SJCRH30 (cell line): ENCODE measurements at regions not wholly inside any gene's neighbourhood (a gene's known extent, or its start where the extent isn't known, plus 50 kb on each side); places are given as distances from the start of the nearest gene placed in this dataset.

ENCODE experiments used
- DNase-seq, 2 experiments: peaks; one replicate each; pipeline ENCODE4 v3.0.0-alpha.2; 2015 to 2020
- H3K27ac ChIP-seq: fragments of 250-450 bp; sonication (Bioruptor Pico); 2 replicates; pipeline ENCODE4 v1.5.1; 2020; ENCODE audit warnings: mild to moderate bottlenecking, moderate library complexity
- H3K27me3 ChIP-seq: fragments of 250-450 bp; sonication (Bioruptor Pico); 2 replicates; pipeline ENCODE4 v1.5.1; 2020; ENCODE audit warnings: mild to moderate bottlenecking, moderate library complexity
- H3K36me3 ChIP-seq: fragments of 250-450 bp; sonication (Bioruptor Pico); 2 replicates; pipeline ENCODE4 v1.5.1; 2020; ENCODE audit warnings: mild to moderate bottlenecking, moderate library complexity
- H3K4me1 ChIP-seq: fragments of 250-450 bp; sonication (Bioruptor Pico); 2 replicates; pipeline ENCODE4 v1.5.1; 2020; ENCODE audit warnings: mild to moderate bottlenecking, moderate library complexity
- H3K4me3 ChIP-seq: fragments of 250-450 bp; sonication (Bioruptor Pico); 2 replicates; pipeline ENCODE4 v1.5.1; 2020; ENCODE audit warnings: mild to moderate bottlenecking, moderate library complexity
- H3K9me3 ChIP-seq: fragments of 250-450 bp; sonication (Bioruptor Pico); replicated peaks from 2 replicates; pipeline ENCODE4 v1.5.1; 2020; ENCODE audit warnings: mild to moderate bottlenecking, moderate library complexity

DNA sequence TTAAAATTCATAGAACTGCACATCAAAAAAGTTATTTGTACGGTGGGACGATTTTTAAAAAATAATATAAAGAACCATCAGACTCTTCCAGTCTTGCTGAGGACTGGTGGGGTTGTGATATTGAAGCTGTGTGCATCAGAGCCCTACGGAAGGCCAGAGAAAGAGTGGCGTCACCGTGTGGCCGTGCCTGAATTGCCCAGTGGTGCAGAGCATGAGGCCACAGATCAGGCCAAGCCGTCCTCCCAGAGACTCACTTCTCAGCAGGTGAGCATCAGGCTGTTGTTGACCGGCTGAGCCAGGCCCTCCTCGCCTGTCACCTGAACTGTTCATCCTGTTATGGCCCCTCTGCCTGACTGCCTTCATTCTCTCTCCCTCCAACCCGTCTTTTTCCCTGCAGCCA, 1013.9 kb downstream of the TBC1D22A start:
- Histone ChIP-seq H3K27ac (no peak overlapping the region), H3K4me3 (no peak overlapping the region), H3K36me3 (no peaks in the 10 kb centered on the region; the same call in 1 of the 2 replicates)

DNA sequence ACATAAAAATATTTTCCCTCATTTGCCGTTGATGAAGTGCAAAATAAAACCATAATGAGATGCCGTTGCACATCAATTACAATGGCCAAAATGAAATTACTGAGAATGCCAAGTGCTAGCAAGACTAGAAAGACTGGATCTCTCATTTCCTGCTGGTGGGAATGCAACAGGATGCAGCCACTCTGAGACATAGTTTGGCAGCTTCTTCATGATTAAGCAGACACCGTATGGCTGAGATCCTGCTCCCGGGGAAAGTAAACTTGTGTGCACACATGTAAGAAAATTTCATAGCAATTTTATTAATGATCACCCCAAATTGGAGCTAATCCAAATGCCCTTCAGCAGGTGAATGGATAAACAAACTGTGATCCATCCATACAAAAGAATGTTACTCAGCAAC, 1013.2 kb downstream of the TBC1D22A start:
- Histone ChIP-seq H3K4me3 (no peak overlapping the region), H3K27ac (no peak overlapping the region), H3K4me1 (no peaks in the 10 kb centered on the region), H3K27me3 (0 out of 2 replicates have a peak, but pooled peaks cover 5% of the 10 kb centered on the region), H3K36me3 (no peaks in the 10 kb centered on the region; the same call in 1 of the 2 replicates), H3K9me3 (no peaks in the 10 kb centered on the region)
- DNase-seq, result no peak

More for the DNA sequence above, 1013.9 kb downstream of the TBC1D22A start:
- Histone ChIP-seq H3K4me1 (no peaks in the 10 kb centered on the region), H3K9me3 (no peaks in the 10 kb centered on the region), H3K27me3 (0 out of 2 replicates have a peak, but pooled peaks cover 5% of the 10 kb centered on the region)
- DNase-seq, result no peak

DNA sequence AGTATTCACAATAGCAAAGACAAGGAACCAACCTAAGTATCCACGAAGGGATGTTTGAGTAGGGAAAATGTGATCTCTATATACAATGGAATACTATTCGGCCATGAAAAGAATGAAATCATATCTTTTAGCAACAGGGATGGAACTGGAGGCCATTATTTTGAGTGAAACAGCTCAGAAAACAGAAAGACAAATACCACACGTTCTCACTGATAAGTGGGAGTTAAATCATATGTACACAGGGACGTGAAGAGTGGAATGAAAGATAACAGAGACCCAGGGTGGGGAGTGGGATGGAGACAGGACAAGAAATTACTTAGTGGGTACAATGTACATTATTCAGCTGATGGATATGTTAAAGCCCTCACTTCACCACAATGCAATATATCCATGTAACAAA, 1012.7 kb downstream of the TBC1D22A start:
- no peaks in the 10 kb centered on the region; the same call in 1 of the 2 replicates for H3K36me3 ChIP-seq
- H3K27ac ChIP-seq, result no peak overlapping the region
- H3K27me3 ChIP-seq, result 0 out of 2 replicates have a peak, but pooled peaks cover 5% of the 10 kb centered on the region
- H3K4me1 ChIP-seq, result no peaks in the 10 kb centered on the region
- no peaks in the 10 kb centered on the region for H3K9me3 ChIP-seq
- no peak for DNase-seq
- H3K4me3 ChIP-seq, result no peak overlapping the region

DNA sequence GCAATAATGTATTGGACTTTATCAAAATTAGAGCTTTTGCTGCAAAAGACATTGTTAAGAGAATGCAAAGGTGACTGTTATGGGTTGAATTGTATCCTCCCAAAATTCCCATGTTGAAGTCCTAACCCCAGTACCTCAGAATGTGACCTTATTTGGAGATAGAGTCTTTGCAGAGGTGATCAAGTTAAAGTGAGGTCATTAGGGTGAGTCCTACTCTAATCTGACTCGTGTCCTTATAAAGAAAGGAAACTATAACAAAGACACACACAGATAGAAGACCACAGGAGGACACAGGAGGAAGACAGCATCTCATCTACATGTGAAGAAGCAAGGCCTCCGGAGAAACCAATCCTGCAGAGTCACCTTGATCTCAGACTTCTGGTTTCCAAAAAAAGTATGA, 1011.2 kb downstream of the TBC1D22A start:
- H3K27me3 ChIP-seq, result 0 out of 2 replicates have a peak, but pooled peaks cover 5% of the 10 kb centered on the region
- no peaks in the 10 kb centered on the region for H3K4me1 ChIP-seq
- no peak overlapping the region for H3K27ac ChIP-seq
- H3K9me3 ChIP-seq, result no peaks in the 10 kb centered on the region
- H3K4me3 ChIP-seq, result no peak overlapping the region
- DNase-seq, result no peak
- H3K36me3 ChIP-seq, result peaks cover 3% of the 10 kb centered on the region; the same call in 1 of the 2 replicates

DNA sequence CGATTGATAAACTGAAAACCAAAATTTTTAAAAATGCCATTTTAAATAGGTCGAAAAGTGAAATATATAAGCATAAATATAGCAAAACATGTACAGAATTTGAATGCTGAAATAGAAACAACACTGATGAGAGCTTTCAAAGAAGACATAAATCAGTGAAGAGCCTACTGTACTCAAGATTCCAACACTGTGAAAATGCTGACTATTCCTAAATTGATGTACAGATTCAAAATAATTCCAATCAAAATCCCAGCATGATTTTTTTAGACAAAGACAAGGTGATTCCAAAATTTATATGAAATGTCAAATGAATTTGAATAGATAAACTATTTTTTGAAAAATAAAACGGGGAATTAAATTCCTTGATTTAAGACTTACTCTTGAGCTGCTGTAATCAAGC, 1010.4 kb downstream of the TBC1D22A start:
- Histone ChIP-seq H3K4me1 (no peaks in the 10 kb centered on the region), H3K27ac (no peak overlapping the region), H3K36me3 (peaks cover 3% of the 10 kb centered on the region; the same call in 1 of the 2 replicates), H3K27me3 (0 out of 2 replicates have a peak, but pooled peaks cover 5% of the 10 kb centered on the region), H3K9me3 (no peaks in the 10 kb centered on the region), H3K4me3 (no peak overlapping the region)
- no peak for DNase-seq

DNA sequence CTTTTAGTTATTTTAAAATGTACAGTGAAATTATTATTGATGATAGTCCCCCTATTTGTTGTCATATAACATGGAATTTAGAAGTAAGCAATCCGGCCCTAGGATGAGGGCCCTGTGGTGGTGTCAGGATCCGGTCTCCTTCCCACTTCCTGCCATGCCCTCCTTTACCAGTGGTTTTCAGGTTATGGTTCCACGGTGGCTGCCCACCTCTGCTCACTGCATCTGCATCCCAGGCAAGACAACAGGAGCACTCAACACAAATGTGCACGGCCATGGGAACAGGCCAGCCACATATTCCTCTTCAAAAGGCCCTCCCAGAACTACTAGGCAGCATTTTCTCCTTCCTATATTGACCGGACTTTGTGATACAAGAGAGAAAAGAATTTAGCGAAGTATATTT, 1007.2 kb downstream of the TBC1D22A start:
- Histone ChIP-seq H3K9me3 (peaks cover 3% of the 10 kb centered on the region; the same call in 1 of the 2 replicates), H3K4me1 (no peaks in the 10 kb centered on the region), H3K36me3 (peaks cover 3% of the 10 kb centered on the region; the same call in 1 of the 2 replicates), H3K27ac (no peak overlapping the region), H3K4me3 (no peak overlapping the region), H3K27me3 (0 out of 2 replicates have a peak, but pooled peaks cover 5% of the 10 kb centered on the region)
- DNase-seq, result no peak

DNA sequence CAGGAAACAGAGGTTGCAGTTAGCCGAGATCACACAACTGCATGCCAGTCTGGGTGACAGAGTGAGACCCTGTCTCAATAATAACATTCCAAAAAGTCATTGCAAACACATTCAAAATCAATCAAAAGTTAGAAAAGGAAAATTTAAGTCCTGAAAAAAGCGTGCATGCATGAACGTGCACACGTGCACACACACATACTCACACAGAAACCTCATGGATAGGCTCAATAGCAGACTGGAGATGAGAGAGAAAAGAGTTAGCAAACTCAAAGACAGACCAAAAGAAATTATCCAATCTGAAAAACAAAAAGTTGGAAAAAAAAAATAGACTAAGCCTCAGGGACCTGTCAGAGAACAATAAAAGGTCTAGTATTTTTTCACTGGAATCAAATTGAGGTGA, 1005.6 kb downstream of the TBC1D22A start:
- Histone ChIP-seq H3K9me3 (peaks cover 3% of the 10 kb centered on the region; the same call in 1 of the 2 replicates), H3K4me1 (no peaks in the 10 kb centered on the region), H3K36me3 (peaks cover 6% of the 10 kb centered on the region), H3K27ac (no peak overlapping the region), H3K4me3 (no peak overlapping the region), H3K27me3 (no peaks in the 10 kb centered on the region)
- no peak for DNase-seq

DNA sequence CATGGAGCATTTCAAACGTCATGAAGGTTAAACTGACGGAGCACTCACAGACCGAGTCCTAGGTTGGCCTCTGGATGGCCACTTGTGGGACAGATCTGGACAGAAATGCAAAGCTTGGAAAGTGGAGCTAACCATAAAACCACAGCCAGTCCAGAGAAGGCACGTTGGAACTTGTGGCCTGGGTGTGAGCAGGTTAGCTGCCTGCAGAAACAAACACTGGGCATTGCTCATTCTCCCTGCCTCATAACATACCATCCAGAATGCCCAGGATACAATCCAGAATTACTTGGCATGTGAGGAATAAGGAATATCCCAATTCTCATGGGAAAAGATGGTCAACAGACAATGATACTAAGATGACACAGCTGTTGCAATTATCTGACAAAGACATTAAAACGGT, 1005.0 kb downstream of the TBC1D22A start:
- Histone ChIP-seq H3K27ac (no peak overlapping the region), H3K9me3 (peaks cover 3% of the 10 kb centered on the region; the same call in 1 of the 2 replicates), H3K27me3 (no peaks in the 10 kb centered on the region), H3K36me3 (peaks cover 6% of the 10 kb centered on the region), H3K4me1 (no peaks in the 10 kb centered on the region), H3K4me3 (no peak overlapping the region)
- DNase-seq, result no peak

DNA sequence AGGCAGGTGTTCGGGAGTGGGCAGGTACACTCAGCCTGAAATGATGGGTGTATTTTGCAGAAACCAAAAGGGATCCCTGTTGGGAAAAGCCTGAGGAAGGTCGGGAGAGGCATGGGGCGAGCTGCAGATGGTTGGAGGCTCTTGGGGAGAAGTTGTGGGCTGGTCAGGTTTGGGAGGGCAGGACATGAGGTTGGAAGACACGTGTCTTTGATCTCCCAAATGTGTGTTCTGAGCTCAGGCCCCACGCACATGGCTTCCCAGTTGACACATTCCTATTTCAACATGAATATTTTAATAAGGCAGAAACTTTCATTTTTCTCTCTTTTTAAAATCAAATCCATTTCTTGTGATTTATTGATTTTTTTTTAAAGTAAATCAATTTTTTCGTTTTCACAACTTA, 1003.3 kb downstream of the TBC1D22A start:
- Histone ChIP-seq H3K27me3 (no peaks in the 10 kb centered on the region), H3K9me3 (peaks cover 3% of the 10 kb centered on the region; the same call in 1 of the 2 replicates), H3K27ac (no peak overlapping the region), H3K36me3 (peaks cover 6% of the 10 kb centered on the region), H3K4me1 (no peaks in the 10 kb centered on the region), H3K4me3 (no peak overlapping the region)
- DNase-seq, result no peak

DNA sequence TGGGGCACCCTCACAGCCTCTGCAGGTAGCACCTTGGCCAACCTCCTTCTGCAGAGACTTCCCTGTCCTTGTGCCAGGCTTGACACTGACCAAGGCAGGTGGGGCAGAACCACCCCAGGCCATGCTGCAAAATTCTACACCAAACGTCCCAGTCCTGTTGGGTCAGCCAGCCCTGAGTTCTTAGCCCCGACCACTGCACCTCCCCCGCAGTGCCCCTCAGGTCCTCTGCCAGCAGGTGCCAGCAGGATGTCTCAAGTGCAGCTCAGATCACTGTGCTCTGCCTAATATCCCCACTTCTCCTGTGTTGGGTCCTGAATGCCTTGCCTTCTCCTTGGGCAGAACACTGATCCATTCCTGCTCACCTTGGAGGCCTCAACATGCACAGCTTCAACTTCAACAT, 999.7 kb downstream of the TBC1D22A start:
- Histone ChIP-seq H3K27ac (no peak overlapping the region), H3K9me3 (peaks cover 3% of the 10 kb centered on the region; the same call in 1 of the 2 replicates)

DNA sequence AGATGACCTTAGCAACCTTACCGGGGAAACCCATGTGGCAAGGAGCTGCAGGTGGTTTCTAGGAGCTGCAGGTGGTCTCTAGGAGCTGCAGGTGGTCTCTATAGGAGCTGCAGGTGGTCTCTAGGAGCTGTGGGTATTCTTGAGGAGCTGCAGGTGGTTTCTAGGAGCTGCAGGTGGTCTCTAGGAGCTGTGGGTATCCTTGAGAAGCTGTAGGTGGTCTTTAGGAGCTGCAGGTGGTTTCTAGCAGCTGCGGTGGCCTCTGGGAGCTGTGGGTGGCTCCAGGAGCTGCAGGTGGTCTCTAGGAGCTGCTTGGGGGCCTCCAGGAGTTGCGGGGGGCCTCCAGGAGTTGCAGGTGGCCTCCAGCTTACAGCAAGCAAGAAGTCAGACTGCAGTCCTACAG, 997.5 kb downstream of the TBC1D22A start:
- Histone ChIP-seq H3K4me3 (no peak overlapping the region), H3K36me3 (peaks cover 2% of the 10 kb centered on the region; the same call in 1 of the 2 replicates), H3K27ac (no peak overlapping the region), H3K4me1 (no peaks in the 10 kb centered on the region), H3K27me3 (no peaks in the 10 kb centered on the region), H3K9me3 (peaks cover 2% of the 10 kb centered on the region; the same call in 1 of the 2 replicates)
- no peak for DNase-seq

More for the DNA sequence above, 999.7 kb downstream of the TBC1D22A start:
- DNase-seq, result no peak
- Histone ChIP-seq H3K4me3 (no peak overlapping the region), H3K27me3 (no peaks in the 10 kb centered on the region), H3K36me3 (peaks cover 2% of the 10 kb centered on the region; the same call in 1 of the 2 replicates), H3K4me1 (no peaks in the 10 kb centered on the region)

DNA sequence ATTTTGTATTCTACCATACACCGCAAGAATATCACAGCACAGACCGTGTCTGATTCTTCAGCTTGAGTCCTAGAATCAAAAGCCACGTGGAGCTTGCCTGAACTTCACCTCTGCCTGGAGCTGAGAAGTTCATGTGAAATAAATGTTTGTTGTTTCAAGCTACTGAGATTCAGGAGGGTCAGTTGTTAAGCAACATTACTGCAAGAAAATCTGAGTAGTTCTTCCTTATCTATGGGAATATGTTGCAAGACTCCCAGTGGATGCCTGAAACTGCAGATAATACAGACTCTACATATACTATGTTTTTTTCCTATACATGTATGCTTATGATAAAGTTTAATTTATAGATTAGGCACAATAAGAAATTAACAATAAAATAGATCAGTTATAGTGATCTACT, 995.3 kb downstream of the TBC1D22A start:
- H3K9me3 ChIP-seq, result no peaks in the 10 kb centered on the region; the same call in 1 of the 2 replicates
- no peaks in the 10 kb centered on the region for H3K36me3 ChIP-seq
- no peak for DNase-seq

DNA sequence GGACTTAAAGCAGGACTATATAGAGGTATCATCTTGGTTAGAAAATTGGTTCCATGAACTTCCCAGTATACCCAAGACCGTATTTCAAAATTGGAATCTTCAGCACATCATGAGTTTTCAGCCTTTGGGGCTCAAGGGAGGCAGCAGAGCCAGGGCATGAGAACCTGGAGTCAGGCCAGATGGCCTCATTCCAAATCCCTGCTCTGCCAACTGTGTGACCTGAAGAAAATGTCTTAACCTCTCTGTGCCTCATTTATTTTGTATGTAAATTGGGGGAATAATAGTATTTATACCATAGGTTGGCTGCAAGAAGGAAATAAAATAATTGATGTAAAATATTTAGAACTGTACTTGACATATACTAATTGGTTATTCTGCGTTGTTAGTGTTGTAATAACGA, 987.6 kb downstream of the TBC1D22A start:
- peak in 1 of 2 experiments; percentile 30 for DNase-seq
- Histone ChIP-seq H3K4me3 (no peak overlapping the region), H3K4me1 (no peaks in the 10 kb centered on the region; the same call in 1 of the 2 replicates), H3K27ac (no peak overlapping the region), H3K27me3 (no peaks in the 10 kb centered on the region), H3K9me3 (no peaks in the 10 kb centered on the region; the same call in 1 of the 2 replicates), H3K36me3 (no peaks in the 10 kb centered on the region)

More for the DNA sequence above, 995.3 kb downstream of the TBC1D22A start:
- no peak overlapping the region for H3K4me3 ChIP-seq
- H3K27ac ChIP-seq, result no peak overlapping the region
- H3K4me1 ChIP-seq, result no peaks in the 10 kb centered on the region
- no peaks in the 10 kb centered on the region for H3K27me3 ChIP-seq

DNA sequence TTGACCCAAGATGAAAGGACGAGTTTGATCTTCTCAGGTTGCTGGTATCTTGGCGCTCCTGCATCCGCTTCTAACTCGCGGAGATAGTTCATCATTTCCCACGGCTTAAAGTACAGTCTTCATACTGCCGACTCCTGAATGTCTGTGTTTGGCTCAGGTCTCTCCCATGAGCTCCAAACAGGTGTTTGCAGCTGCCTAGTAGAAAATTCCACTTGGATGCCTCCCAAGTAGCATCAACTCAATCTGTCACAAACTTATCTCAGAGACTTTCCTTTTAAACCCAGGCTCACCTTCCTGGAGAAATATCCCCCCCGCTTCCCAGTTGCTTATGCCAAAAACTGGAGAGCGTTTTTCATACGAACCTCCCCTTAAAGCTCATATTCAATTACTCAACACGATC, 986.5 kb downstream of the TBC1D22A start:
- Histone ChIP-seq H3K36me3 (no peaks in the 10 kb centered on the region), H3K4me3 (no peak overlapping the region)

DNA sequence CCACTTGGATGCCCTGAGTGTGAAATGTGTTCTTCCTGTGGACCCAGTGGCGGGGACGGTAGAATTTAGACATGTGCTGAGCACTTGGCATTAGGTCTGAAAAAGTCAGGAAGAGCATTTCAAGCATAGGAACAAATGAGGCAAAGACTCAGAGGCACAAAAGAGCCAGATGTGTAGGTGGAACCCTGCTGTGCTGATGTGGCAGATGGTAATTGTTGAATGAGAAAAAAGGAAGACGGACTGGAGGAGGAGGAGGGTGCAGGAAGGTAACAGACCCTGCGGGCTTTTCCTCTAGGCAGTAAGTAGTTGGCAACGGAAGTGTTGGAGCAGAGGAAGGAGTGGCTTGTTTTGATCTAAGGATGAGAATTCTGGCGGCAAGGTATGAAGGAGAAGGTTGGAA, 985.8 kb downstream of the TBC1D22A start:
- no peak for DNase-seq

More for the DNA sequence above, 986.5 kb downstream of the TBC1D22A start:
- H3K27me3 ChIP-seq, result no peaks in the 10 kb centered on the region
- H3K9me3 ChIP-seq, result no peaks in the 10 kb centered on the region
- no peaks in the 10 kb centered on the region; the same call in 1 of the 2 replicates for H3K4me1 ChIP-seq
- no peak overlapping the region for H3K27ac ChIP-seq
- peak in 1 of 2 experiments; percentile 43 for DNase-seq

More for the DNA sequence above, 985.8 kb downstream of the TBC1D22A start:
- H3K27me3 ChIP-seq, result no peaks in the 10 kb centered on the region
- no peaks in the 10 kb centered on the region for H3K36me3 ChIP-seq
- no peak overlapping the region for H3K27ac ChIP-seq
- no peak overlapping the region for H3K4me3 ChIP-seq
- no peaks in the 10 kb centered on the region; the same call in 1 of the 2 replicates for H3K4me1 ChIP-seq
- no peaks in the 10 kb centered on the region for H3K9me3 ChIP-seq
